NOMO-1 (cell line): ENCODE measurements at regions not wholly inside any gene's neighbourhood (a gene's known extent, or its start where the extent isn't known, plus 50 kb on each side); places are given as distances from the start of the nearest gene placed in this dataset.
A peak's percentile ranks its signal among the peaks of the same experiment; 100 is the strongest.
"Not testable (repeated sequence)": the region's sequence is repeated elsewhere in the genome, so short reads cannot be mapped to it uniquely, and the experiment has no call there.

Experiments used
- DNase-seq, 2 experiments: peaks; one replicate each; lab custom pipeline; 2025; ENCODE audit not compliant: unreplicated experiment in 2 of 2; lab: John Stamatoyannopoulos, UW

DNA sequence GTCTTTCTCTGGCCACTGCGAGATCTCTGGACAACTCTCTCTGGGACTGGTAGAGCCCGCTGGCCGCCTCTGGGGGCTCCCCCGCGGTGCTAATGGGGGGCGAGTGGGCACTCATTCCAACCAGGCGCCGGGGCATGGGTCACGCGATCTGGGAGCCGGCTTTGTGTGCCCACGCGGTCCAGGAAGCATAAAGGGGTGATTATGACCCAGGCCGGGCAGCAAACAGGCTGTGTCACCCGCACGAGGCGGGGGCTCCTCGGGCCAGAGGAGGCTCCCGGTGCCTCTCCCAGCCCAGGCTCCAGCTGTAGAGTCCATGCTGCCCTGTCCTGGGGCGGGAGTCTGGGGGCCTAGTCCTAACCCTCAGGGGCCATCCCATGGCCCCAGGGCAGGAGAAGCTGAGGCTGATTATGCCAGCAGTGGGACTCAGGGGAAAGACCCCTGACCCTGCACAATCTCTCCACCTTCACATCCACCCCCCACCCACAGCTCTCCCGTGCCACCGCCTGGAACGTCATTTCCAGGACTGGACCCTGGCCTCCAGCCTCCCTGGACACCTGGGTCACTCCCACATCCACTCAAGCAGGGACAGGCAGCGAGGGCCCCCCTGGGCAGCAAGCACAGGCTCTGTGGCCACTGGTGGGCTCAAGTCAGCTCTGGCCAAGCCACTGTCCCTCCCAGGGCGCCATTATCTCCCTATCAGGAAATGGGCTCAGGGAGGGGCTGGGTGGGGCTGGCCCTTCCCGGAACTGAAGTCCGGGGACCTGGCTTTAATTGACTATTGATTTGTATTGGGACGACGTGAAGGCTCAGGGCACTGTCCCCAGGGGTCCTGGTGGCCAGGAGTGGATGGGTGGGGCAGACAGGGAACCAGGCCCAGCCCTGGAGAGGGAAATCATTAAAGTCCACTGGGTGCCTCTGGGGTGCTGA lies 50.0 kb downstream of the PTPRS start:
- no peak for DNase-seq

DNA sequence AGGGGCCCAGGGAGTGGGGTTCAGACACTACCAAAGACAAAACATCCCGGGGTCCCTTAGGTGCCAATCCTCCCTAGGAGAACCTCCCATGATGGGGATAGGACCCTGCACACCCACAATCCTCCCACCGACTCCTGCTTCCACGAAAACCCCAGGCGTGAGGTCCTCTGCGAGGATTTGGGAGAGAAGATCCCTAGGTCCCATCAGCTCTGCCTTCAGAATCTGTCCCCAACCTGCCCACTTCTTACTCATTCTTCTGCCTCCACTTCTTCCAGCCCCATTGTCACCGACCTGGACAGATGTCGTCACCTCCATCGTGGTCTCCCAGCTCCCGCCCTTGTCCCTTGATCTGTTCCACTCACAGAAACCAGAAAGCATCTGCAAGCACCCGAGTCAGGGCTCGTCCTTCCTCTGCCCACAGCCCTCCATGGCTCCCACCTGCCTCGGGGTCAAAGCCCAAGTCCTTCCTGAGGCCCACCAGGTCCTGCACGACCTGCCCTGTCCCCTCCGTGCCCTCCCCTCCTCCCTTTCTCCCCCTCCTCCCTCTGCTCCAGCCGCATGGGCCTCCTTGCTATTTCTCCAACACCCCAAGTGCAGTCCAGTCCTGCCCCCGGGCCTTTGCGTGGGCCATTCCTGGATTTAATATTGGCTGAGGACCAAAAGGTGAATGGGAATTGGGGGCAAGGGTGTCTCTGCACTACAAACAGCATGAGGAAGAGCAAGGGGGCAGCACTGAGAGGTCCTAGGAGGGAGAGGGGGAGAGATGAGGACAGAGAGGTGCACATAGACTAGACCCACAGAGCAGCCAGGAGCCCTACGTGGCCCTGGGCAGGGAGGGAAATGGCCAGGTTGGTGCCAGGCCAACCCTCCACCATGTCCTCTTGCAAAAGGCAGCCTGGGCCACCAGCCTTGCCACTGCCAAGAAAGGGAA lies 51.3 kb downstream of the PTPRS start:
- DNase-seq, result no peak

DNA sequence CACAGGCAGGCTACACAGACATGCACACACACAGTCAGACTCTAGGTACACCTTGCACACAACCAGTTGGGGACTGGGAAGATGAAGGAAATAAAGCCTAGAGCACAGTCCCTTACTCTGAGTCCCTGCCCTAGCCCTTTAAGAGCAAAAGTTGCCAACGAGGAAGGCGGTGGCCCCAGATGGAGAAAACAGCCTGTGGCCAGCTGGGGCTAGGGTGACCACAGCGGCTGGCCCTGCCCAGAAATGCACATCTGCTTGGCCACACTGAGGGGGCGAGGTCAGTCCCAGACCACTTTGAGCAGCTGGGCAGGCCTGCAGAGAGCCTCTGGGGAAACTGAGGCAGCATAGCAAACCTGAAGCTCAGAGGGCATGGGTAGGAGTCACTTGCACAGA lies 52.3 kb downstream of the PTPRS start:
- DNase-seq, result no peak

DNA sequence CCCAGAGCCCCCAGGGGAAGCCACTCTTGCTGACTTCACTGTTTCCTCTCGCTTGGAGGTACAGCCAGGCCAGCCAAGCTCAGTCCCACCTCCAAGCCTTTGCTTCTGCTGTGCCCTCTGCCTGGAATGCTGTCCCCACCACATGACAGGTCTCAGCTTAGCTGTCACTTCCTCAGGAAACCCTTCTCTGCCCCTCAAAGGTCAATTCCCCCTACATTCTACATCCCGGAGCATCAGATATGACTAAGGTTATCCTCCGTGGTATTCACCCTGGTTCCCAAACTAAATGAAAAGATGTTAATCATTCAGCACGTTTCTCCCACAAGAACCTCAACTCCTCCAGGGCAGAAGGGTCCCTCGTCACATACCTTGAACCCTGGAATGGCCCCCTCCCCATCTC lies 53.5 kb downstream of the PTPRS start:
- DNase-seq, result no peak

DNA sequence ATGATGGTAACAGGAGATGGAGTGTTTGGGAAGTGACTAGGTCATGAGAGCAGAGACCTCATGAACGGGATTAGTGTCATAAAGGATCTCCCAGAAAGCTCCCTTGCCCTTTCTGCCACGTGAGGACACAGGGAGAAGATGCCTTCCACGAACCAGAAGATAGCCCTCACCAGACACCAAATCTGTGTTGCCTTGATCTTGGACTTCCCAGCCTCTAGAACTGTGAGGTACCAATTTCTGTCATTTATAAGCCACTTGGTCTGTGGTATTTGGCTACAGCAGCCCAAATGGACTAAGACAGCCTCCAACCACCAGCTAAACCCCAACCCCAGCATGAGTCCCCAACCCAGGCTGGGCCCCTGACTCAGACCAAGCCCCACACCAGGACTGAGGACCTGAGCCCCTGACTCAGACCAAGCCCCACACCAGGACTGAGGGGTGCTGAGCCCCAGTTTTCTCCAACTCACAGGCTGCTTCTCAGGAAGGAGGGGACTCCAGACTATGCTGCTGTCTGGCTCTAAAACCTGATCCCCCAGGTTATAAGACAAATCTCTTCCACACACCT lies 54.1 kb downstream of the PTPRS start:
- DNase-seq, result no peak

DNA sequence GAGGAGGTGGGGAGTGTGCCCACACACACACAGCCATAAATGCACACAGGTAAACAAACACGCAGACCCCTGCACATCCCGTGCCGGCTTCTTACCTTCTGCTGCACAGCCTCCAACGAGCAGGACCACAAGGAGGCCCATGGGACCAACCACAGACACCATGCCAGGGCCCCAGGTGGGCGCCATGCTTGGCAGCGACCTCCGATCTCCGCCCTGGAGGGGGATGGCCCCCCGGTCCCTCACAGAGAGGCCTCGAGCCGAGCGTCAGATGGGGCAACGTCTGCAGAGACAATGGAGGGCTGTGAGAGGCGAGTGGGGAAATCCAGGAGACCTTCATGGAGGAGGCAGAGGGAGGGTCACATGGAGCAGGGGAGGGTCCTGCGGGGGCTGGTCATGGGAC lies 54.7 kb downstream of the PTPRS start:
- DNase-seq, result no peak

DNA sequence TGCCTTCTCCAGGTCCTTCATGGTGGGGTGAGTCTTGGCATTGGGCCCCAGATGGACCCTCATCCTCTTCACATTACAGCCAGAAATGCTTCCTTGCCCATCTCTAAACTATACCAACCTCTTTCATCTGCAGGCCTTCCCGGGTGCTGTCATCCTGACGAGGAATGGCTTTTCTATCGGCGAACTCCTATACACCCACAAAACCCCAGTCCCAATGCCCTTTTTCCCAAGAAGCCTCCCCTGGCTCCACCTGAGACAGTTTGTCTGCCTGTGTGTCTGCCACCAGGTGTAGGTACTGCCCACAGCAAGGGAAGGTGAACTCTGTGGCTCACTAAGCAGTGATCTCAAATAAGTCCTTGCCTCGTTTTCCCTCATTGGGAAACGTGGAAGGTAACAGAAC lies 55.3 kb downstream of the PTPRS start:
- no peak for DNase-seq

DNA sequence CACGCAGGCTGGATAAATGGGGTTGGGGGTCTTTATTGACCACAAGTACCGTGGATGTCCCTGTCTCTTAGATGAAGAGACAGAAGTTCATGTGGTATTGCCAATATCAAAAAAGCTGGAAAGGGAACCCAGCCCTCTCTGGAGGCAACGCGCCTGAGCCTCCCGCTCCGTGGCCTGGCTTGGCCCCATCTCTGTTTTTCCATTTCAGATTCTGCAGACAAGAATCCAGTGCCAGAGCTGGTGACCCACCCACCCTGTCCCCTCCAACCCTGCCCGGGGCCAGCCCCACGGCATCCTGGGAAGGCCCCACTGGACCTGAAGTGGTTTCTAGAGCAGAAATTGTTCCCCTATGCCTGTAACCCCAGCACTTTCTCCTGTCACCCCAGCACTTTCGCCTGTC lies 57.7 kb downstream of the PTPRS start:
- DNase-seq, result no peak

DNA sequence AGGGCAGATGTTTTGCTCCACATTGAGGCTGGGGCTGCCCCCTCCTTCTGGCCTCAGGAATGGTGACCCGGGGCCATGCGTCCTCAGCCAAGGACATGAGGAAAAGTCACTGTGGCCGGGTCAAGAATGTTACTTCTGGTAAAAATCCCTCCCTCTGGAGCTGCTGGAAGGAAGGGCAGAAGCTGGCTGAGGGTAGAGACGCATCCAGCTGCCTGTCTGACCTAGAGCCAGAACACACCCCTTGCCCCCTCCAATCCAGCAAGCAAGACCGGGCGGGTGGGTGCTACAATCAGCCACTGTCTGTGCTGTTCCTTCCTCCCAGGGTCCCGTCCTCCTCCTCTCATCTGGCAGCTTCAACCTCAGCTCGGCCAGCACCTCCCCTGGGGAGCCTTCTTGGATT lies 59.0 kb downstream of the PTPRS start:
- no peak for DNase-seq

DNA sequence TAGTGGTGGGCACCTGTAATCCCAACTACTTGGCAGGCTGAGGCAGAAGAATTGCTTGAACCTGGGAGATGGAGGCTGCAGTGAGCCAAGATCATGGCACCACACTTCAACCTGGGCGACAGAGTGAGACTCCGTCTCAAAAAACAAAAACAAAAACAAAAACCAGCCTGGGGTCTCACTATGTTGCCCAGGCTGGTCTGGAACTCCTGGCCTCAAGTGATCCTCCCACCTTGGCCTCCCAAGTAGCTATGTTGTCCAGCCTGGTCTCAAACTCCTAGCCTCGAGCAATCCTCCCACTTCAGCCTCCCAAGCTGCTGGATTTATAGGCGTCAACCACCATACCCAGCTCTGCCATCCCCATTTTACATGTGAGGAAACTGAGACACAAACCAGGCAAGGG lies 64.9 kb downstream of the PTPRS start:
- DNase-seq, result not testable (repeated sequence)

DNA sequence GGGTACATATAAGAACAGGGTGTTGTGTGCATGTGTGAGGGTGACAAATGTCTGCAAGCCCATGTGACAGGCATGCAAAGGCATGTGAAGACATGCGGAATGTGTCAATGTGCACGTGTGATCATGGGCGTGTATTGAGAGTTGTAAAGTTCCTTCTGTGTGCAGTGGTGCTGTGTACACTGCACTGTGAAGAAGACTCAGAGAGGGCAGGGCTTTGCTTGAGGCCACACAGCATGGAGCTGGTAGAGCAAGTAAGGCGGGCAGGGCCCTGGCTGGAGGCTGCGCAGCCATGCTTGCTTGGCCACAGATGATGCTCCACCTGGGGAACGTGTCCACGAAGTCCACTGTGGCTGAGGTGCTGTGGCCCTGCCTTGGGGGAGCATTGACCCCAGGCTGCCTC lies 66.8 kb downstream of the PTPRS start:
- no peak for DNase-seq

DNA sequence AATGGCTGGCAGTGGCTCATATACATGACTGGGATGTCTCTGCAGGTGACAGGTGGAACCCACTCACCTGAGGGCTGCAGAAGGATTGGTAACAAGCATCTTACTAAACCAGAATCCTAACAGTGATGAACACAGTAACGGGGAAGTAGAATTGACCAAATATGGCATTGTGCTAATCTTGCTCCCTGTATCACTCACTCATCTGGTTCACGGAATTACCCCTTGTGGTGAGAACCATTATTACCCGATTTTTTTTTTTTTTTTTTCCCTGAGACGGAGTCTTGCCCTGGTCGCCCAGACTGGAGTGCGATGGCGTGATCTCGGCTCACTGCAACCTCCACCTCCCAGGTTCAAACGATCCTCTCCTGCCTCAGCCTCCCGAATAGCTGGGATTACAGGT lies 69.5 kb downstream of the PTPRS start:
- DNase-seq, result no peak

DNA sequence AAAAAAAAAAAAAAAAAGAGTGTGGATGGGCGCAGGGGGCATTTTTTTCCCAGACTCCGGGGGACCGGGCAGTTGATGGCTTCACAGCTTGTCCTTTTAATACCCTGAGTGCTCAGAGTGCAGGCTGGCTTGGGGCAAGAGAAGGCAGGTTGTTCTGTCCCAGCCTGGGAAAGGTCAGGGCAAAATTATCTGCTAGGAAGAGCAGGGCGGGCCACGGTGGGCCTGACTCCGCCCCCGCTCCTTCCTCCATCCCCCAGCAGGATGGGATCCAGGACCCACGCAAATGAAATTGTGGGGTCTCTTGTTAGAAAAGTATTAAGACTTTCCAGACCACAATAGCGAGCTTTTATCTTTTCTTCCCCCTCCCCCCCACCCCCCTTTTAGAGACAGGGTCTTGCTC lies 70.7 kb downstream of the PTPRS start:
- no peak for DNase-seq

DNA sequence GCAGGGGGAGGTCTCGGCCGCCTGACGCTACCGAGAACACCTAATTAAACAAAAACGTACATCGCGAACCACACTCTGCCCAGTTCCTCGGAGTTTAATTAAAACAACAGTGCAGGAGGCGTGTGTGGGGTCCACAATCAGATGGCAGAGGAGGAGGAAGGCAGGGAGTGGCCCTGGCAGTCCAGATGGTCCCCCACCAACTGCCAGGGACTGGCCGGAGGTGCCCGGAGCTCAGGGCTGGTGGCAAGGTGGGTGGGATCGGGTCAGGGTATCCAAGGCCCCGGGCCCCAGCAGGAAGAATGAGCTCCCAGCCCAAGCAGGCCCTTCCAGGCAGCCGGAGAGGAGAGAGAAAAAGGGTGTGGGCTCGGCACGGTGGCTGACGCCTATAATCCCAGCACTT lies 71.3 kb downstream of the PTPRS start:
- DNase-seq, result no peak

DNA sequence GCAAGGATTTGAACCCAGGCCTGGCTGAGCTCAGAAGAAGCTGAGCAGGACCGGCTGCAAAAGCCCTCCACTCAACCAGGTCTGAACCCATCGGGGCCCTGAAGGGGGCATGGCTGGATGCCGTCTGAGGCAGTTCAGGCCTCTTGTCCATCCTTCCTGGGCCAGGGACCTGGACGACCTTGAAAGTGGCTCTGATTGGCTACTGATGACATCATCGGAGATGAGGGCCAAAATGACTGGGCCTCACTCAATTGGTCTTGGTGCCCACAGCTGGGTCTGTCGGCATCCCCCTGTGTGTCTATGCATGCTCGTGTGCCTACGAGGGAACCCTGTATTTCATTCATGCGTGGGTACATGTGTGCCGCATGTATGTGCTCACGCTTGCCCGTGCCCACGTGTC lies 71.8 kb downstream of the PTPRS start:
- no peak for DNase-seq

DNA sequence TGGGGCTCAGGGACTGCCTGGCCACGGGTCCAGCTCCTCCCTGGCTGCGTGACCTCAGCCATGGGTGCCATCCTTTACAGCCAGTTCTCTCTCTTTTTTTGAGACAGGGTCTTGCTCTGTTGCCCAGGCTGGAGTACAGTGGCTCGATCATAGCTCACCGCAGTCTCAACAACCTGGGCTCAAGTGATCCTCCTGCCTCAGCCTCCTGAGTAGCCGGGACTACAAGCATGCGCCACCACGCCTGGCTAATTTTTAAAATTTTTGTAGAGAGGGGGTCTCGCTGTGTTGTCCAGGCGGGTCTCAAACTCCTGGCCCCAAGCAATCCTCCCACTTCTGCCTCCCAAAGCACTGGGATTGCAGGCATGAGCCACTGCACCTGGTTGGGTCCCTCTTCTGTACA lies 75.4 kb downstream of the PTPRS start:
- DNase-seq, result no peak

DNA sequence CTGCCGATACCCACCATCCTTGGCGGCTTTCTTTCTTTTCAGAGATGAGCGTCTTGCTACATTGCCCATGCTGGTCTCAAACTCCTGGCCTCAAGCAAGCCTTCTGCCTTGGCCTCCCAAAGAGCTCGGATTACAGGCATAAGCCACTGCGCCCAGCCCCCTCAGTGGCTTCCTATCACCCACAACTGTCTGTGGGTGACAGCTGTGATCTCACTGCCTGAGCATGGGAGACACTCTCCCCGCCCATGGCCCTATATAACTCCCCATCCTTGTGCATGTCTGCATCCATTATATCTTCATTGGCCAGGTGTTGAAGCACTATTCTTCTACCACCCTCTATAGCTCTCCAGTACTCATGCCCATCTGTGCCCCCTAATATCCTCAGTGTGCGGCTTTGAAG lies 76.2 kb downstream of the PTPRS start:
- DNase-seq, result no peak

DNA sequence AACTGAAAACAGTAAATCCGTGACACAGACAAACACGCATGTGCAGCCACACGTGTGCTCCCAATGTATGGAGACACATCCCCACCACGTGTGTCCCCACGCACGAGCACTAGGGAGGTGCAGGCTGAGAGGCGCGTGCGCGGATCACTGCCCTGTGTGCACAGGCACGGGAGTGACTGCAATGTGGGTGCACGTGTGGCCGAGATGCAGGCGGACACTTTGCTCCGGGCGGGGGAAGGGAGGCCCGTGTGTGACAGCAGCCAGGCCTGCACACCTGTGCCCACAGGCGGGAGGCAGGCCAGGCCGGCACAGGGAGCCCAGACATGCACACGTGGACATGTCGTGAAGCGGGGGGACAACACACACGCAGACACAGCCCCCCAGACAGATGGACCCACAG lies 77.0 kb downstream of the PTPRS start:
- DNase-seq, result no peak

DNA sequence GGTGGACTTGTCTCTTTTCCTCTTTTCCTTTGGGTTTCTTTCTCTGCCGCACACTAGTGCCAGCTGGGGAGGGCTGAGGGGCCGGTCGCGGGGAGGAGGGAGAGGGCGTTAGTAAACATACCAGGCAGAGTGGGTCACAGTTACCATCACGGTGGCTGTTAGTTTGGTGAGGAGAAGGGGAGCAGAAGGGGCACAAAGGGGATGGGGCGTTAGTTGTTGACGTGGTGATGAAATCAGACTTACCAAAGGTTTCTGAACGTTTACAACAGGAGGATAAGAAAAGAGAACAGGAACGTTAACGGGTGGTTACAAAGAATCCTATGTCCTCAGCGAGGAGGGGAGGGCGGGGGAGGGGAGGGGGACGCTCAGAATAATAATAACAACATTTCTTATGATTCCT lies 77.9 kb downstream of the PTPRS start:
- peak; percentile 19 to 32 for DNase-seq

DNA sequence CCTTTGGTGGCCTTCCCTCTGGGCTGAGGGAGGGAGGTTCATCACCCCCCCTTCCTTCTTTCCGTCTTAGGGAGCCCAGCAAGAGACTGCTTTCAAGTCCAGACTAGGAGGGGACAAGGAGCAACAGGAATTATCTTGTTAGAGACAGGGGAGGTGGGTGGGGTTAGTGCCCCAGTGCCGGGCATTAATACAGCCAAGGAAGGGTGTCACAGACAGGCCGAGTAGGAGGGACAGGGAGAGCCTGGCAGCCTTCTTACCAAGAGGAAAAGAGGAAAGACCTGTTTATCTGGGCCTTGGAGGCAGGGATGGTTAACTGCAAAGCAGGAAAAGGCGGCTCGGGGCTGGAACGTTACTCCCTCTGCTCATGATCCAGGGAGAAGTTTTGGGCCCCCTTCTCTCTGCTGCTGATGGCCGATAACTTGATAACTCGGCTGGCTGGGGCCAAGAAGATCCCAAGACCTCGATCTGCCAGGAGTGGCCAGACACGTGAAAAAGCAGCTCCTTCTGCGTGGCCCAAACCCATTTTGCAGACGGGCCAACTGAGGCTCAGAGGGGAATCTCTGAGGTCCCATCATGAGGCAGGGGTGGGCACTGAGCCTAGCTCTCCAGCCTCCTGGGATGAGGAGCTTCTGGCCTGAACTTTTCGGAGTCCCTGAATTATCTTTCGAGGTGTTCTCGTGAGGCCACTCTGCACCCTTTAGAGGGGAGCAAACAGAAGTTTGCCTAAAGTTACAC lies 79.3 kb downstream of the PTPRS start:
- DNase-seq, result no peak
